Fibroblast of mammary gland (primary cell): ENCODE measurements at regions not wholly inside any gene's neighbourhood (a gene's known extent, or its start where the extent isn't known, plus 50 kb on each side); places are given as distances from the start of the nearest gene placed in this dataset.

Experiments
- DNase-seq: peaks from one replicate; pipeline ENCODE4 v3.0.0-alpha.2; 2010; ENCODE audit warnings: low read depth
- H3K4me3 ChIP-seq: 2 replicates; pipeline ENCODE4 v1.5.1; 2011; ENCODE audit warnings: low read depth, mild to moderate bottlenecking, low read length, moderate library complexity; ENCODE audit not compliant: control insufficient read depth
- CTCF ChIP-seq: conservative IDR thresholded peaks from 2 replicates; pipeline ENCODE4 v1.5.1; 2011; ENCODE audit warnings: low read depth, low read length, inconsistent platforms; ENCODE audit not compliant: control insufficient read depth, insufficient read depth

GRCh38 chr4:59945716-59946115 is 1254.4 kb upstream of the ADGRL3 start:
- TF ChIP-seq CTCF, result no peak
- no peak overlapping the region for H3K4me3 ChIP-seq
- no peak for DNase-seq

DNA sequence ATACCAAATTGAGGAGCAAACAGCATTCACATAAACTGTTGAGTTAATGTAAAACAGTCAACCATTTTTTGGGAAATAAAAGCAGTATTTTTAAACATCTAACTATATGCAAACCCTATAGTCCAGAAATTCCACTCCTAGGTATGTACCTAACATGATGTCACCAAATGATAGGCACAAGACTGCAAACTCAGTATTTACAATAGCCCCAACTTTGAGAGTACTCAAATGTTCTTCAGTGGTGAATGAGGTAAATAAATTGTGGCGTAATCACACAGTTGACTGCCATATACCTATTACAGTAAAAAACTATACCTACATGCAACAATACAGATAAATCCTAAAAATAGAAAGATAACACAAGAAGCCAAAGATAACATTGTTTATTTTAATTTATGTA is 1243.8 kb upstream of the ADGRL3 start:
- no peak for DNase-seq
- TF ChIP-seq CTCF, result no peak
- H3K4me3 ChIP-seq, result no peak overlapping the region

DNA sequence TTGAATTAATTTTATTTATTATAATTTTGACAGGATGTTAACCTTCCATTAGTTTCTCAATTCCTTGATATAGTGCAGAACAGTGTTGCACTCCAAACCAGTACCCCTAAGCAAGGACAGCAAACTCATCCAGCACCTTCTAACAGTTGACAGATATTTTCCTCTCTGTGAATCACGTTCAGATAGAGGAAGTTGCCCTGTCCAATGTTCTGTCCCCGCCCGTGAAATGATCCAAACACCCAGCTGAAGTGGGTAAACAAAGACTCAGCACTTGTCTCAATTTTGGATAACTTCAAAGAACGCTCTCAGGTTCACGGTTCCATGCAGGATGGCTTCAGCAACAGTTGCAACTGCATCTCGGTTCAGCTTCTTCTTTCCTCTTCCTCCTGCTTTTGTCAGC is 1240.0 kb upstream of the ADGRL3 start:
- DNase-seq, result no peak
- H3K4me3 ChIP-seq, result no peak overlapping the region
- no peak for TF ChIP-seq CTCF

DNA sequence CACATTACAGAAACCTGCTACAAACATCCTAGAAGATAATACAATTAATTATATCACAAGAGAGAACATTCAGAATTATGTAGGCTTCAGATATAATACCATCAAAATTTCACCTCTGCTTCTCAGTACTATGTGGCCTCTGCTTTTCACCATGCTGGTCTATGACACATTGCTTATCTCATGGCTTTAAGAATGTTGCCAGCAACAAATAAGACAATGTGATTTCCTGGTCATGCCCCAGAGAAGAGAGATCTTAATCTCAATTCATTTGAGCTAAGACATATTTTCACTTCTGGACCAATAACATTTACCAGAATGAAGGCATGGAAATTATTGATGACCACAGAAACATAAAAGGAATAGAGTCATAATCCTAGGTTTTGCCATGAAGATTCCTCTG is 1233.4 kb upstream of the ADGRL3 start:
- no peak for TF ChIP-seq CTCF
- no peak overlapping the region for H3K4me3 ChIP-seq
- no peak for DNase-seq

GRCh38 chr4:59968796-59969195 is 1231.3 kb upstream of the ADGRL3 start:
- H3K4me3 ChIP-seq, result no peak overlapping the region
- TF ChIP-seq CTCF, result no peak
- DNase-seq, result no peak

- TF ChIP-seq CTCF, result no peak
- no peak for DNase-seq
- no peak overlapping the region for H3K4me3 ChIP-seq
Observed at GRCh38 chr4:59969909-59970308, 1230.2 kb upstream of the ADGRL3 start.

GRCh38 chr4:59971952-59972351 is 1228.2 kb upstream of the ADGRL3 start:
- TF ChIP-seq CTCF, result no peak
- no peak for DNase-seq

More at GRCh38 chr4:59971952-59972351, 1228.2 kb upstream of the ADGRL3 start:
- H3K4me3 ChIP-seq, result no peak overlapping the region
